Kidney (tissue), 13 donors: ENCODE measurements at regions not wholly inside any gene's neighbourhood (a gene's known extent, or its start where the extent isn't known, plus 50 kb on each side); places are given as distances from the start of the nearest gene placed in this dataset.

Experiments used
- DNase-seq, 5 donors: peaks; one replicate each; pipeline ENCODE4 v3.0.0-alpha.2; 2013 to 2020
- FAIRE-seq: peaks from 2 replicates; lab custom pipeline; 2012; peaks lifted over from hg19 to GRCh38; lab: Jason Lieb, UNC
- H3K27ac ChIP-seq, 2 donors: one replicate each; pipeline ENCODE4 v1.7.0; 2013; ENCODE audit warnings: low read depth in 2 of 2, low read length in 2 of 2, inconsistent platforms in 1 of 2
- H3K27me3 ChIP-seq: one replicate; pipeline ENCODE4 v1.7.1; 2013; ENCODE audit warnings: low read length, inconsistent platforms; ENCODE audit not compliant: control insufficient read depth, insufficient read depth
- H3K36me3 ChIP-seq, 3 donors: one replicate each; pipeline versions ENCODE4 v1.7.0 to v1.7.1; 2013; ENCODE audit warnings: low read length in 3 of 3, control low read depth in 1 of 3, inconsistent platforms in 1 of 3; ENCODE audit not compliant: insufficient read depth in 3 of 3, control insufficient read depth in 2 of 3
- H3K4me1 ChIP-seq, 3 donors: one replicate each; pipeline versions ENCODE4 v1.7.0 to v1.7.1; 2013; ENCODE audit warnings: low read length in 3 of 3, inconsistent platforms in 1 of 3, low read depth in 1 of 3; ENCODE audit not compliant: control insufficient read depth in 2 of 3, insufficient read depth in 2 of 3
- H3K4me3 ChIP-seq, 3 donors: one replicate each; pipeline versions ENCODE4 v1.7.0 to v1.8.1; 2013; ENCODE audit warnings: low read length in 3 of 3, control low read depth in 1 of 3, inconsistent platforms in 1 of 3
- H3K9ac ChIP-seq, 3 donors: one replicate each; pipeline versions ENCODE4 v1.7.0 to v1.7.1; 2013; ENCODE audit warnings: low read length in 3 of 3, control low read depth in 1 of 3, inconsistent platforms in 1 of 3
- H3K9me3 ChIP-seq, 3 donors: one replicate each; pipeline versions ENCODE4 v1.7.0 to v1.7.1; 2013; ENCODE audit warnings: low read length in 3 of 3, control low read depth in 1 of 3, inconsistent platforms in 1 of 3; ENCODE audit not compliant: control insufficient read depth in 2 of 3, insufficient read depth in 1 of 3
- intact Hi-C: fragments of 100-400 bp; cut with DNase I; formaldehyde crosslinking; loops from one replicate; pipeline ENCODE4 v1.11.1; 2022
- TF ChIP-seq, protein P1 (sequence below): IDR thresholded peaks from 3 replicates; pipeline ENCODE4 v1.5.1; 2012; ENCODE audit warnings: mild to moderate bottlenecking, moderate library complexity, borderline replicate concordance; ENCODE audit not compliant: insufficient read depth; ENCODE audit errors: extremely low read depth
- donor health status: control.
- donor health status: control.
- donor health status: control.
- donor health status: control.
- donor health status: control.
- donor health status: DM: yes; HTN: yes; CAD: no.
- donor health status: Normal renal cell carcinoma (clear cell type).

DNA sequence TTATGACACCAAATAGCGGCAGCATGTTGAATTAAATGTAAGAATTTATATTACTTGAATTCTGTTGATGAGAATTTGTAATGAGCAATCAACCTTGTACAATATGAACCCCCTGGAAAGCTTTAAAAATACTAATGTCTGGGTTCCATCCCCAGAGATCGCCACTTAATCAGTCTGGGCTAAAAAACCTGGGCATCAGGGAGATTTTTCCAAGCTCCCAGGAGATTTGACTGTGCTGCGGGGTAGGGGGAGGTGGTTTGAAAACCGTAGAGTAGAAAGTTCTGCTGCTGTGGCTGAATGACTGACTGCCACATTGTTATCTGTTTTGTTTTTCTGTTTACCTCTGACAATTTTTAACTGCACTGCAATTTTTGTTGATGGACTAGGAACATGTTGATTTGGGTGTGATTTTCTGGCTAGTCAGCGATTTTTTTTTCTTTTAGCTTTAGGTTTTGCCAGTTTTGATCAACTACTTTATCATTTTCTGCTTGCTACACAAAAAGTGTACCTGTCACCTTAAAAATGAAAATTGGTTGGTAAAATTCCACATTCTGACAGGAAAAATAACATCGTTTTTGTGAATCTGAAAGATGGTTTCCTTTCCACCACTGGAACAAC, 79.3 kb downstream of the PCTP start:
- Histone ChIP-seq H3K9ac (no peak overlapping the region), H3K9me3 (no peaks in the 10 kb centered on the region), H3K27ac (no peak overlapping the region), H3K4me1 (no peaks in the 10 kb centered on the region), H3K4me3 (no peak overlapping the region), H3K27me3 (no peaks in the 10 kb centered on the region), H3K36me3 (no peaks in the 10 kb centered on the region)
- TF ChIP-seq, protein P1, sequence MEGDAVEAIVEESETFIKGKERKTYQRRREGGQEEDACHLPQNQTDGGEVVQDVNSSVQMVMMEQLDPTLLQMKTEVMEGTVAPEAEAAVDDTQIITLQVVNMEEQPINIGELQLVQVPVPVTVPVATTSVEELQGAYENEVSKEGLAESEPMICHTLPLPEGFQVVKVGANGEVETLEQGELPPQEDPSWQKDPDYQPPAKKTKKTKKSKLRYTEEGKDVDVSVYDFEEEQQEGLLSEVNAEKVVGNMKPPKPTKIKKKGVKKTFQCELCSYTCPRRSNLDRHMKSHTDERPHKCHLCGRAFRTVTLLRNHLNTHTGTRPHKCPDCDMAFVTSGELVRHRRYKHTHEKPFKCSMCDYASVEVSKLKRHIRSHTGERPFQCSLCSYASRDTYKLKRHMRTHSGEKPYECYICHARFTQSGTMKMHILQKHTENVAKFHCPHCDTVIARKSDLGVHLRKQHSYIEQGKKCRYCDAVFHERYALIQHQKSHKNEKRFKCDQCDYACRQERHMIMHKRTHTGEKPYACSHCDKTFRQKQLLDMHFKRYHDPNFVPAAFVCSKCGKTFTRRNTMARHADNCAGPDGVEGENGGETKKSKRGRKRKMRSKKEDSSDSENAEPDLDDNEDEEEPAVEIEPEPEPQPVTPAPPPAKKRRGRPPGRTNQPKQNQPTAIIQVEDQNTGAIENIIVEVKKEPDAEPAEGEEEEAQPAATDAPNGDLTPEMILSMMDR, result no peak
- DNase-seq (no peak), FAIRE-seq (no peak)
- intact Hi-C loops, result no loop called here

DNA sequence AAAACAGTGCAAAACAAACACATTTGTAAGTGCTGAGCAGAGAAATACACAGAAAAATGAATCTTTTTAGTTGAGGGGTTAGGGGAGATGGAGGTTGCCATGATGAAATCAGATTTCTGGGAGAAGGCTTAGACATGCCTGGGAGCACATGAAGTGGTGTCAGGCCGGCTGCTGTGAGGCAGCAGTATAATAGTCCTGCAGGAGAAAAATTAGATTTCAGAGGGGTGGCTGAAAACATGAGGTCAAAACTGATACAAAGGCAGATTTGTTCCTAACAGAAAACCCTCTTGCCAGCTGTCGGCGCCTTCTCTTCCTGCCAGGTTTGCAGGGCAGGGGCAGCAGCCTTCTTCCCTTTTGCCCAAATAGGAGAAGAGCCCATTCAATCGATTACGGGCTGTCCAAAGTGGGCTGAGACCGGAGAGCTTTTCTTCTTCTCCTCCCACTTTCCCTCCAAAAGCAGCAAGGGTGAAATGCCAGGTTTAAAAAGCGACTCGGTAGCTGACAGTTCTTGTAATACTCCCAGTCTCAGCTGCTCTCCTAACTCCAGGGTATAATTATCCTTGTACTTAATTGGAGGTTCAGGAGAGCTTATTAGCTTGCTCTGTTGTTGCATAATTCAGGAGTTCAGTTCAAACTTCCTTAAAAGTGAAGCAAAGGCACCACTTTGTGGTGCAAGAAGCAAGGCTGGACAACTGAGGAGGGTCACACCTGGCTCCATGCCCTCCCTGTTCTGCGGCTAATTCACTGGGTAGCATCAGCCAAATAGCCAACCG, 80.0 kb downstream of the PCTP start:
- Histone ChIP-seq H3K4me3 (no peak overlapping the region), H3K27me3 (no peaks in the 10 kb centered on the region), H3K4me1 (no peaks in the 10 kb centered on the region), H3K9me3 (no peaks in the 10 kb centered on the region), H3K9ac (no peak overlapping the region), H3K27ac (no peak overlapping the region), H3K36me3 (no peaks in the 10 kb centered on the region)
- TF ChIP-seq, protein P1, result no peak
- intact Hi-C loops, result no loop called here
- DNase-seq (no peak), FAIRE-seq (no peak)

DNA sequence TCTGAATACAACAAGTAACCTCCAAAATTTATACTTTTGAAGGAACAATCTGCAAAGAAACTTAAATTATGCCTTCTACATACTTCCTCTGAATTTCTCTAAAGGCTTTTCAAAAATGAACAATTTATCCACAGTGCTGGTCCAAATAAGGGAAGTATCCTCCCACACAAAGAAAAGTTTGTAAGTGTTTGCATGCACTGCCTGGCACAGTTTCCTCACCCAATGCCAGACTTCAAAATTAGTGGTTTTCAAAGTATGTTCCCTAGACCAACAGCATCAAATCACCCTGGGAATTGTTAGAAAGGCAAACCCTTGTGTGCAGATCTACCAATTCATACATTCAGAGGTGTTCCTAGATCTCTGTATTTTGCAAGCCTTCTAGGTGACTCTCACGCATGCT, 82.5 kb downstream of the PCTP start:
- H3K9me3 ChIP-seq, result no peaks in the 10 kb centered on the region
- no peaks in the 10 kb centered on the region for H3K27me3 ChIP-seq
- FAIRE-seq, result no peak

More for the DNA sequence above, 82.5 kb downstream of the PCTP start:
- H3K27ac ChIP-seq, result no peak overlapping the region
- H3K9ac ChIP-seq, result no peak overlapping the region
- no peak overlapping the region for H3K4me3 ChIP-seq
- no peaks in the 10 kb centered on the region for H3K4me1 ChIP-seq
- DNase-seq, result no peak
- intact Hi-C loops, result no loop called here
- H3K36me3 ChIP-seq, result no peaks in the 10 kb centered on the region
- TF ChIP-seq, protein P1, result no peak
